Epidermal melanocyte (primary cell): ENCODE measurements at regions not wholly inside any gene's neighbourhood (a gene's known extent, or its start where the extent isn't known, plus 50 kb on each side); places are given as distances from the start of the nearest gene placed in this dataset.

Experiments used
- DNase-seq: peaks from one replicate; pipeline ENCODE4 v3.0.0; 2011; ENCODE audit warnings: low spot score; ENCODE audit not compliant: insufficient read length

DNA sequence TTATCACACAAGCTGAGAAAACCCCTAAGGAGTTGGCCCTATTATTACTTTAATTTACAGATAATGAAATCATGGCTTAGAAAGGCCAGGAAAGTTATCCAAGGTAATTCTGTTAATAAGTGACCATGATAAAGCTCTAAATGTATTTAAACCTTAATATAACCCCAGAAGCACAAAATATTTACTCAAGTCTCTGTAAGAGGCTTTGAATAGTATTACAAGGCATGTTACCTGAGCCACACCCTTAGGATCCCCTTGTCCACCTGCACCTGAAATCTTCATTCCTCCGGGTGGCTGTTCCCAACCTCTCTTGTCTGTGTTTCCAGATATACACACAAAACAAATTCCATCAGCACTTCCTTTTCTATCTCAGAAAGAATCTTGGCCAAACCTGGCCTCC lies 271.6 kb upstream of the BMP2 start:
- DNase-seq: no peak

DNA sequence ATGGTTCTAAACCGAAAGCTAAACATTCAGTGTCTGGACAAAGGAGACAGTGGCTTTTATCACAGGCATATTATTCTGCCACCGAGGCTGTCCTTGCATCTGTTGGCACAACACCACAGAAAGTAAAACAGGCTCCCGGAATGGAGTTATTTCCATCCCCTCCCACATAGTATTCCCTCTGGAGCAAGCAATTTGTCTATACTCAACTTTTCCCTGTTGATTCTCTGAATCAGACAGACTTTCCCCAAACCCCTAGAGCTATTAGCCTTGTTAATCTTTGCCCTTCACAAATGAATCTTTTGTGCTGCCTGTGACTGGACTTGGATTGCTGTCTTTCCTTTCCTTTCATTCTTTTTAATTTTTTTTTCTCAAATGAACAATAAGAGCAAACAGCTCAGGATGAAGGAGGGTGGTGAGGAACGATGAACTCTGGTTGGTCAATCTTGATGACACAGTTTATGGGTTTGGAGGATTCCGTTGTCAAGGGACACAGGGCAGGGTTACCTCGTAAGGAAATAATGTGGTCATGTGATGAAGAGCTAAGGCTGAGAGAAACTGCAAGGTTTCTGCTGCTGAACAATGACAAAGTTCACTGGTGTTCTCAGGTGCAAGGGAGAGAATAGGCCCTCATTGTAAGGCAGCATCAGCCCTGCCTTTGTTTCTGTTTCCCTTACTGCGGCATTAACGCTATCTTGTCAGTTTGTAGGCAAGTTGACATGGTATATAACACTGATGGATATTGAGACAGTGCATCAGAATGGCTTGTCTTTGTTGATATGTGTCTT lies 275.0 kb upstream of the BMP2 start:
- peak; percentile 54 for DNase-seq

DNA sequence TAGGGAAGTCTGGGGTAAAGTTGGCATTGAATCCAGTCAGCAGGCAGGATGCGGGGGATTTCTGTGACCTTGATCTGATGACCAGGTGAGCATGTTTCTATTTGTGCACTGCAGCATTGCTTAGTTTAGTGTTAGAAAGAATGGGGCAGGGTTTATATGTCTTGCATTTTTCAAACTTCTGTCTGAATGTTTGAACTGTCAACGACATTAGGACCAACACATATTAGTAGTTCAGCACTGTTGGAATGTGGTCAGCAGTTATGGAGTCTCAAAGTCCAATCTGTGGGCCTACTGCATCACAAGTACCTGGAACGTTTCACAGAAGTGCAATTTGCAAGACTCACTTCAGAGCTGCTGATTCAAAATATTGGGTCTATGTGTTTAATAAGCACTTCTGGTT lies 276.6 kb upstream of the BMP2 start:
- DNase-seq: no peak

DNA sequence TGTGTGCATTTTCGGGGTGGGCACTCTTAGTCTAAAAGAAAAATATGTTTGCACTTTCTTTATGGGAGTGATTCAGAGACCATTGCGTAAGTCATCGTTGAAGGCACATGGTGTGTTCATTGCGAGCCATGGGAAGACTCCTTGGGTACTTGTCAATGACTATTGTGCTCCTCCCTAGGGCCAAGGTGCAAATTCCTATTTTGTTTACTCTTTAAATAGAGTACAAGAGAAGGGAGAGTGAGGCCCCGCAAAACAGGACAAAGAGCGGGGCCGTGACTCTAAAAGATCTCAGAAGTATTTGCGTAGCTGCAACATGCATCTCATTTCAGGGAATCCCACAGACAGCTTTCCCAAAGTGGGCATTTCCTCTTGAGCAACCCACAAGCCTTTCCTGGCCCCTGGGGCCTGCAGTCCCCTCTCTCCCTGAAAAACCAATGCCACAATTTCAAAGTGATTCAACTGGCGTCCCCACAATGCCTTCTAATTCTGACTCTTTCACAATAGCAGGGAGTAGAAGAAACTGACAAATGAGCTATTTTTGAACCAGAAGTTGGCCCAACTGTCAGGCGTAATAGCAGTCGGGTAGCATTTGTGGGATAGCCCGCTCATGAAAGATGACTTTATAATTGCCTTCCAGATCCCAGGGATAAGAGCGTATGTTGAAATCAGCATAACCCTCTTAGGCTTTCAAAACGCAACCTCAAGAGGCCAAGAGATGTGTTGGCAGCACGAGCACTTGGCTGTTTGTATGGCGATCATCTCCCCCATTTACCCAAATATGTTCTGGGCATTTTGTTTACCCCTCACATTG lies 277.9 kb upstream of the BMP2 start:
- DNase-seq: no peak

DNA sequence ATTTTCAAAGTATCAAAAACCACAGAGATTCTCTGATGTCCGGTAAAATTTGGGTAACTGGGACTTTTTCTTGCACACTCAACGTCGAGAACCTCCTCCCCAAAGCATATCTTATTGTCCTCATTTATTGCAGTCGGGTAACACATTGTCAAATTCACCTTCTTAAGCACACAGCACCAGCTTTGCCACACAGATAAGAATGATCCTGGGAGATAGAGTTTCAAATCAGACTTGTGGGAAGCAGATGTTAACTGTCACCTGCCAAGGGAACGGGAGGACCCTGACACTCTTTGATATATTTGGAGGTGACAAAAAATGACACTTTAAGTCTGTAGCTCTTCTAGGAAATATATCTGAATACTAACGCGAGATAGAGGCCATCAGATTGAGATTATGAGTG lies 282.1 kb upstream of the BMP2 start:
- no peak for DNase-seq

DNA sequence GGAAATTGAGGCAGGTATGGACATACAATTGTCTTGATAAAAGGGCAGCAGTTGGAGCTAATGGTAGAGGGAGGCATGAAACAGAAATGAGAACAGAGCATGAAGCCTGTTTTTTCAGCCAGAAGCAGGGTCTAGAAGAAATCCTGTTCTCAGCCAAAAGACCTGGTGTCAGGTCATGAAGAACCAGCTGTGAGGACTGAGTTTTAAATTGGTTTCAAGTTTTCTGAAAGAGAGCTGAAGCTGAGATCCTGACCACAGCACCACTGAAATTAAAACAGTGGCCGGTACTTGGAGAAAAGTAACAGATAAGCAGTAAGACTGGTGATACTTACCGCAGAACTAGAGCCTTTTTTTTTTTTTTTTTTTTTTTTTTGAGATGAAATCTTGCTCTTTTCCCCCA lies 283.8 kb upstream of the BMP2 start:
- DNase-seq: no peak

DNA sequence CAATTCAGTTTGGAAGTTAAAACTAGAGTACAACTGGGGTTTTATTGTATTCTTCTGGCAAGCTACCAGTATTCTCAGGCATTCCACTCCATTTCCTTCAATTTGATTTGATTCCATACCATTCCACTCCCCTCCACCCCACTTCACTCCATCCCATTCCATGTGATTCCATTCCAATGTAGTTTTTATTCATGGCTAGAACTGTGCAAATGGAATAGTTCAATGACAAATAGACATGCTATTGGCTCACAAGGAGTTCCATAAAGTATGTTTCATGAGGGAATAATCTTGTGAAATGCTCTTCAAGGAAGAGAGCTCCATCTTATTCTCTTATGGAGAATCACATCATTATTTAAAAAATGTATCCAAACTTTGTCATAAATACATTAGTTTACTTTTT lies 285.0 kb upstream of the BMP2 start:
- DNase-seq: no peak

DNA sequence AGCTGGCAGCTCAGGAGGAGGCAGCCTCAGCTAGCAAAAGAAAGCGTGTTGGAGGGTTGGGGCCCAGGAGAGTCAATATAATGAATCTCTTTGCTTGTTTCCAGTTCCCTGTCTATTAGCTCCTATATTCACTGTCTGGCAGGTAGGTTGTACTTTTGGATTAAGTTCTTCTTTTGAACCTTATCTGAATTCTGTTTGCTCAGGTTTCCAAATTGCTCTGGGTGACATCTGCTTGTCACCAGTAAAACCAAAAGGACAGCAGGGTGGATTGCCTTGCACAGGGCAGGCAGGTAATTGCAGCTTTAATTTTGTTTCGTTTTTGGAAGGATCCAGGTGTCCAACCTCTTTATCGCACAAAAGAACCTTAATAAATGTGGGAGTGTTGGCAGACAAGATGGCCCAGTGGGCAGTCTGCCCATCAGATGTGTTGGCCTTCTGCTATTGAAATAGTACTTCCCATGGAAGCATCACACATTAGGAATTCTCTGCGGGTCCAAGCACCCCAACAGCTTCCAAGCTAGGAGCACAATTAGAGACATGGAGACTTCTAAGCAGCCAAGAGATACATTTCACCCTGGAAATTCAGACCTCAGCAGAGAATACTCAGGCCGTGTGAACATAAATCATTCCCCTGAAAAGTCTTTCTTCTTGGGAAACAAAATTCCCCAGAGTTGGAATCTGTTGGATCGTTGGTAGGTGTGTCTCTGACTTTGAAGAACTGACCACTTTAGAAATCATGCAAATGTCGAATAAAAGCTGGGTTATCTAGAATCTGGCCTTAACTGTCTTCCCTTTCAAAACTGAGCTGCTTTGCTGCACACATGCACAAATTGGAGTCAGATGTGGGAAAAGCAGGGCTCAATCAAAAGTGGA lies 286.9 kb upstream of the BMP2 start:
- no peak for DNase-seq

DNA sequence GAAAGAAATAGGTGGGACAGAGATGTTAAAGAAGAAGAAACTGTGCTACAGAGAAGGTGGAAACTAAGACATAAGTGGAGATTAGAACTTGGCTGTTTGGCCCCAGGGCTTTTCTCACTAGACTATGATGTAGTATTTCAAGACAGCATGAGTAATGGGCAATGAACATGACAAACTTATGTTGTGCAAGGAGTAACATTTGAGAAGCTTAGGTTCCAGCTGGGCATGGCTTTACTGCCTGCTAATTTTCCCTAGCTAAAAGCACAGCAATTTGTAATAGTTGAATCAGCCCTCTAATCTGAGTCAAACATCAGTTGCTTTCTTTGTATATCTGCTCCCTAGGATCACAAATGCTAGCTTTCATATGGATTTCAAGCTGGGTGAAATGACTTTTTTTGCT lies 294.3 kb upstream of the BMP2 start:
- DNase-seq: no peak

DNA sequence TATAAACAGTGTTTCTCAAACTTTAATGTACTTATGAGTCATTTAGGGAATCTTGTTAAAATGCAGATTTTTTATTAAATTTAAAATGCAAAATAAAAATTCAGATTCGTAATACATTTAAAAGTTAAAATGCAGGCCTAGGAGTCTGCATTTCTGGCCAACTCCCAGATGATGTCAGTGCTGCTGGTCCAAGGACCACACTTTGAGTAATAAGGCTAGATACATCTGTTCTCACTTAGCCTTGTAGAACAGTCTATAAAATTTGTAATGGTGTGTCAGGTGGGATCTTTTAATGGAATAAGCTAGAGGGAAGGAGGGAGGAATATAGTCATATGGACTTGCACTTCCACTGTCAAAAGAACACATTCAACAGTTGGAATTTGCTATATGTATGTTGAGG lies 295.6 kb upstream of the BMP2 start:
- no peak for DNase-seq

DNA sequence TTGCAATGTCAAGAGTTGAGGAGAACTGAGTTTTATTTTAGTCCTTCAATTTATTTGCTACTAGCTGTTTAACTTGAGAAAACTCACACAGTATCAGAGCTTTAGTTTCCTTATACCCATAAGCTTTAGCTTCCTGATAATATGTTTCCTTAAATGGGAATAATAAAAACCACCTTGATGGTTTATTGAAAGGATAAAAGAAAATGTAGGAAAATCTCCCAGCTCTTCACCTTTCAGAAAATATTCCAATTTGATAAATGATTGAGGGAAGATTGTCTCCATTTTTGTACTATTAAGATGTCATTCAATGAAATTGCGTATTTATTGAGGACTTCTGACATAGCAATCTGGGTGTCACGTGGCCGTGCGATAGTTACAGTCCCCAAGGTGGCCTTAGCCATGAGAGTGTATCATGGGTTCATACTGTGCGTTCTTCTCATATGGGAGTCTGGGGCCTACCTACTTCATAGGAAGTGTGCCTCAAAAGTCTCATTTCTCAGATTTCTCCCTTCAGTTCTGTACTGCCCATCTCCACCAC lies 296.3 kb upstream of the BMP2 start:
- DNase-seq: no peak

DNA sequence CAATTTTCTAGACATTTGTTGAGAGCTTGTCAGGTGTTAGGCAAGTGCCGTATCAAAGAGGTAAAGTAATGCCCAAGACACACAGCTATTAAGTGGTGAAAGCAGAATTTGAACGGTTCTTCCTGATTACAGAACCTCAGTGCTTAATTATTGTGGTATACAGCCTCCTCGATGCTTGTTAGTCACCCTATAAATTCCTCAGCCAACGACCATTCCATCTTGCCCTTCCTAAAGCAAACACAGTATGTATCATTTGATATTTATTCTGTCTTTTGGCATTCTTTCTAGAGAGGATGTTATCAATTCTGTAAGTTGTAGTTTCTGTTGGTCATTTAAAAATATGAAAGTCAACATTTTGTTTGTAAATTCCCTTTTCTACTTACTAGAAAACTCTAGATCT lies 297.8 kb upstream of the BMP2 start:
- no peak for DNase-seq

DNA sequence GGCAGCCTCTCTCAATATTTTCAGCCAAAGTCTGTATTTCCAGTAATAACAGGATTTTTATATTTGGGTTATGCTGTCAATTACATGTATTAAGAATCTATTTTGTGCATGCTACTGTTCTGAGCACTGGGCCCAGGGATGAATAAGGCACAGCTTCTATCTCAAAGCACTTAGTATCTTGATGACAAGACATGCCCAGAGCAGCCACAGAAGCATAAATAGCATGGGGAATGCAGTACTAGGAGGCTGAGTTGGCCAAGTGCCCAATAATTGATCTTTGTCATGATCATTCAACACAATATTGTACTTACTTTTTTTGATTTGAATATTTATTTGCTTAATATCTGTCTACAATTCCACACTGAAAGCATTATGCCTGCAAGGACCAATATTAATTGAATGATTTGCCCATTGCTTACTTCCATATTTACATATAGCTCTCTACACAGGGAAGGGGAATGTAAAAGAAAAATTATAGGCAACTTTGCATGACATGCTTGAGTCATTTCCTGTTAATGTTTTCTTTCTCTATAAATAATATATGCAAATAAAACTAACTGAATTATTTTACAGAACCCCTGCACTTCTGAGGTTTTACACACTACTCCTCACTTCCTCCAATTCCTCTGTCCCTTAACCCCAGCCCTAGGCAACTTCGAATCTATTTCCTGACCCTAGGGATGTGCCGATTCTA lies 298.9 kb upstream of the BMP2 start:
- no peak for DNase-seq

DNA sequence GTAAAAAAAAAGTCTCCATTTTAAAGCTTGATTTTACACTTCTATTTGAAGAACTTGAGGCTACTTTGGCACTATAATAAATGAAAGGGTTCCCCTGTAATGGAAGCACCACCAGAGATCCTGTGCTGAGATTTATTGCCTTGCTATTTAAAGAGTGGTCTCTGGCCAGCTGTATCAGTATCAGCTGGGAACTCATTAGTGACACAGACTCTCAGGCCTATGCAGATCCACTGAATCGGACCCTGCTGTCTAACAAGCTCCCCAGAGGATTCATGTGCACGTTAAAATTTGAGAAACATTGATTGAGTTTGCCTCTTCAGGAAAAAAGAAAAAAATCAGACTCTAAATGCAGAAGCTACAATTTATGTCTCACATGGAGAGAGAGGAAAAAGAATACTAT lies 299.9 kb upstream of the BMP2 start:
- no peak for DNase-seq

DNA sequence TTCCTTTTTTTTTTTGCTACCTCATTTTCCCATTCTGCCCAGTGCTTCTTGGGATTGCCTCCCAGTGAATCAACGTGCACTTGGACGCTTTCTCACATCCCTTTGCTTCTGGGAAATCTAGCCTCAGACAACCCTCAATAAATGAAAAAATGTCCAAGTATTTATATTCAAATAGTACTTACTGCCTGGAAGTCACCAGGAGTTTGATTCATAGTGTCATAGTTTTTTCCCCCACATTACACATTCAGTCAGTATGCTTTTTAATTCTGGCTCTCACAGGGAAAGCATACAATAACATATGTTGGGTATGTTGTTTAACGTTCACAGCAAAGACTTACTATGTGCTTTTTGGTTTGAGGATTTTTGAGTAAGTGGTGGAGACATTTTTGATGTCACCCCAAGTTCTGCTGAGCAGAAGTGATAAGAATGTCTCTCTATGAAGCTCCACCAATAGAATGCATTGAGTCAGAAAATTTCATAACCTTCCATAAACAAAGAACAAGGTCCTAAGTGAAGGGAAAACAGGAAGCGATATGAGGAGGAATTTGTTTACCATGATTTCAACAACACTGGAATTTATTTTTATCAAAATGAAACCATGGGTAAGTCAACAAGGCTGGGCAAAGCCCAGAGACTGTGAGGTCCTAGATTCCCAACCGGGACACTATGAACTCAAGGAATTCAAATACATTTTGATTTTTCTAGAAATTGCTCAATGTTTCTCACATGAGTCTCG lies 301.2 kb upstream of the BMP2 start:
- DNase-seq: no peak

DNA sequence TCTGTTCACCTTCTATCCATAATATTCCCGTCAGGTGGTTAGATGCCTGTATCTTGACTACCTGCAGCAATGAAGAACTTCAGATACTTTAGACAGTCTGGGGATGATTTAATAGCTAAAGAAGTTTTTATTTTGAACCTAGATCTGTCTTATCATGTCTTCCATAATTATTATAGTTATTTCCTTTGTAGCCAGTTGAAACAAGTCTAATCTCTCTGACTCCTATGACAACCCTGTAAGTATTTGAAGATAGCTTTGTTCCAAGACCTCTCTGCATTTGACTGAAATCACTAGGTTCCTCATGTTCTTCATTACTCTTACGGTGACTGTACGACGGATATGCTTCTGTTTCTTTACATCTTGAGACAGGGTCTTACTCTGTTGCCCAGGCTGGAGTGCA lies 316.6 kb upstream of the BMP2 start:
- no peak for DNase-seq

DNA sequence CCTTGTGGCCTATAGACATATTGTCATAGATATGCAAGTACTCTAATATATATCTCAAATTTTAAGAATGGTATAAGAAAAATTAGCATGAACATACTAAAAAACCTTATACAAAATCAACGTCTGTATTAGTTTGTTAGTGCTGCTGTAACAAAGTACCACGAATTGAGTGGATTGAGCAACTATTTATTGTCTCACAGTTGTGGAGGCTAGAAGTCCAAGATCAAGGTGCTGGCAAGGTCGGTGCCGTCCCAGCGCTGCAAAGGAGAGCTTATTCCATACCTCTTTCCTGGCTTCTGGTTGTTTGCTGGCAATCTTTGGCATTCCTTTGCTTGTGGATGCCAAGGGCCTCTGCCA lies 317.6 kb upstream of the FERMT1 start:
- DNase-seq: no peak

DNA sequence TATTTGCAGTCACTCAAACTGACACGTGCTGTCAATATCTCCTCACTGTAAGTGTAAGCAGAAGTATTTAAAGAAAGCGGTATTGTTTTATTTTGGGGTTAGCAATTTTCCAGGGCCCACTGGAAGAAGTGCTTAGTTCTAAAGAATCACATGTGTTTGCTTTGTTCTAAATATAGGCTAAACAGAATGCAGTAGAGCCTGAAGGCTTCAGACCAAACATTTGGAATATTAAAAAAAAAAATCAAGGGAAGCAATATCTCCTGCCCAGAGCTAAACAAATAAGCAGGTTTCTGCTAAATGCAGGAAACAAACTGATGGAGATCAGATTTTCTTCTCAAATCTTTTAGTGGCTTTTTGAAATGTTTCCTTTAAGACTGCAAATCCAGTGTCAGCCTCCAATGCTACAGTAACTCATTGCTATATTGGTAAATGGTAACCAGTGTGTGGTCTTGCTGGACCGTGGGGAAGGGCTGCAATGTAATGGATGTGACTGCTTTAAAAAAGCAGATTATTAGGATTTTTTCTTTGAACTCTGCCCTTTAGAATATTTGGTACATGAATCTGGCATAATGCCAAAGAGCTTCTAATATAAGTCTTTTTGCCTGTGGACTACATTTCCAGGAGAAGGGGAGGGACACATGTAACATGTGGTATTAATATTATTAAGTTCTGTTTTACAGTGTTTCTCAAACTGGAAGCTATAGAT lies 317.1 kb upstream of the FERMT1 start:
- no peak for DNase-seq

DNA sequence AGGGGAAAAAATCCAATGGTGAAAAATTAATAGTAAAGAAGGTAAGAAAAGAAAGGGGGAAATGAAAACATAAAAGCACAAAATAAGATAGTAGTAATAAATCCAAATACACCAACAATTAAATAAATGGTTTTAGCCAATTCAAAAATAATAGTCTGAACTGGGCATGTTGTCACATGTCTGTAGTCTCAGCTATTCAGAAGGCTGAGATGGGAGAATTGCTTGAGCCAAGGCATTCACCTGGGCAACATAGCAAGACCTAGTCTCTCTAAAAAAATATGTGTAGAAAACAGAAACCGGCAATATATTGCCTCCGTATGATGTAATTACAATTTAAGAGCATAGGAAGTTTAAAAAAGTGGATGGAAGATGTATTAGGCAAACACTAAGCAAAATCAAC lies 311.3 kb upstream of the FERMT1 start:
- no peak for DNase-seq

DNA sequence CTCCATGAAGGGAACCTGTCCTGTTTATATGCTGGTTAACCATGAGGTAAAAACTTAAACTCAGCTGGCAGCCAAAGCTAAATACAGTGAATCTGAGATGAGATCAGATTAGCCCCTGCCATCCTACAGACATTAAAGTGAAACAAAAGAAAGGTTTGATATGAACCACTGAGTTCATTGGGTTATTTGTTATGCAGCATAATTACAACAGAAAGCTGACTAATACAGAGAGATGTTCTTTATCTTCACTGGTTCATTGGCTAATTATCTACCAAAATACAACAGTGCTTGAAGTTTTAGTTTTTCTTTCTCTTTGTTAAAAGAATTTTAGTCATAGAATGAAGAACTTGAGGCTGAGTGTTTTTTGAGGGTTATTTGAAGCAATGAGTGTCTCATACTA lies 307.6 kb upstream of the FERMT1 start:
- no peak for DNase-seq
